Liver (tissue), 8 donors: ENCODE measurements at regions not wholly inside any gene's neighbourhood (a gene's known extent, or its start where the extent isn't known, plus 50 kb on each side); places are given as distances from the start of the nearest gene placed in this dataset.

Experiments used
- DNase-seq: peaks from one replicate; pipeline ENCODE4 v3.0.0-alpha.2; 2017; ENCODE audit warnings: low spot score
- H3K27ac ChIP-seq, 2 donors: one replicate each; pipeline ENCODE4 v1.7.0; 2013; ENCODE audit warnings: inconsistent platforms in 2 of 2, low read length in 2 of 2, control low read depth in 1 of 2, low read depth in 1 of 2, mild to moderate bottlenecking in 1 of 2
- H3K27me3 ChIP-seq, 4 donors: one replicate each; pipeline versions ENCODE4 v1.6.1 to v1.7.0; 2013; ENCODE audit warnings: low read length in 3 of 4, inconsistent platforms in 1 of 4, mild to moderate bottlenecking in 1 of 4, moderate library complexity in 1 of 4; ENCODE audit not compliant: control insufficient read depth in 4 of 4, insufficient read depth in 4 of 4
- H3K36me3 ChIP-seq, 4 donors: one replicate each; pipeline versions ENCODE4 v1.6.1 to v1.7.0; 2013; ENCODE audit warnings: low read length in 3 of 4, mild to moderate bottlenecking in 3 of 4, low read depth in 1 of 4, moderate library complexity in 1 of 4; ENCODE audit not compliant: control insufficient read depth in 4 of 4, insufficient read depth in 3 of 4
- H3K4me1 ChIP-seq, 4 donors: one replicate each; pipeline versions ENCODE4 v1.6.1 to v1.7.0; 2013; ENCODE audit warnings: low read length in 3 of 4, mild to moderate bottlenecking in 3 of 4, moderate library complexity in 1 of 4; ENCODE audit not compliant: control insufficient read depth in 4 of 4, insufficient read depth in 4 of 4
- H3K4me3 ChIP-seq, 3 donors: one replicate each; pipeline versions ENCODE4 v1.6.1 to v1.7.0; 2013; ENCODE audit warnings: low read length in 3 of 3, control low read depth in 1 of 3, low read depth in 1 of 3, mild to moderate bottlenecking in 1 of 3
- H3K9ac ChIP-seq, 2 donors: one replicate each; pipeline ENCODE4 v1.7.0; 2013; ENCODE audit warnings: low read length in 2 of 2, mild to moderate bottlenecking in 2 of 2, moderate library complexity in 2 of 2, control low read depth in 1 of 2, low read depth in 1 of 2
- H3K9me3 ChIP-seq, 4 donors: one replicate each; pipeline versions ENCODE4 v1.6.1 to v1.7.0; 2013; ENCODE audit warnings: low read length in 3 of 4; ENCODE audit not compliant: control insufficient read depth in 4 of 4
- EGR1 ChIP-seq, 2 donors: IDR thresholded peaks; 2 replicates each; pipeline ENCODE4 v1.6.1; 2016 to 2018; ENCODE audit warnings: antibody characterized with exemption in 2 of 2, low read depth in 2 of 2
- FOXA1 ChIP-seq: IDR thresholded peaks from 2 replicates; pipeline ENCODE4 v1.6.1; 2016; ENCODE audit warnings: antibody characterized with exemption
- FOXA2 ChIP-seq: IDR thresholded peaks from 2 replicates; pipeline ENCODE4 v1.6.1; 2016; ENCODE audit warnings: antibody characterized with exemption
- GABPA ChIP-seq, 2 donors: IDR thresholded peaks in 1 of 2; conservative IDR thresholded peaks in 1 of 2; 2 replicates each; pipeline ENCODE4 v1.6.1; 2016; ENCODE audit warnings: antibody characterized with exemption in 2 of 2, mild to moderate bottlenecking in 1 of 2, moderate library complexity in 1 of 2
- HNF4G ChIP-seq: IDR thresholded peaks from 2 replicates; pipeline ENCODE4 v1.6.1; 2016; ENCODE audit warnings: antibody characterized with exemption
- JUND ChIP-seq, 2 donors: IDR thresholded peaks; 2 replicates each; pipeline ENCODE4 v1.6.1; 2016; ENCODE audit warnings: antibody characterized with exemption in 2 of 2
- MAX ChIP-seq: IDR thresholded peaks from 2 replicates; pipeline ENCODE4 v1.6.1; 2016; ENCODE audit warnings: antibody characterized with exemption
- RAD21 ChIP-seq, 2 donors: IDR thresholded peaks; 2 replicates each; pipeline ENCODE4 v1.6.1; 2016; ENCODE audit warnings: antibody characterized with exemption in 2 of 2, mild to moderate bottlenecking in 2 of 2
- REST ChIP-seq: IDR thresholded peaks from 2 replicates; pipeline ENCODE4 v1.6.1; 2016; ENCODE audit warnings: antibody characterized with exemption, mild to moderate bottlenecking
- WGBS: extraction: QIAGEN DNeasy Blood & Tissue Kit; methylation state at CpG from one replicate; pipeline ENCODE4 v1.1.7; 2013; 5-methylcytosine and 5-hydroxymethylcytosine counted together
- TF ChIP-seq, protein P1 (sequence below): fragments of 150-350 bp; IDR thresholded peaks from 2 replicates; pipeline ENCODE4 v1.5.1; 2017; ENCODE audit warnings: improper control_type of control experiment, low read depth, low read length; ENCODE audit not compliant: missing input control
- TF ChIP-seq, protein P2 (sequence below): IDR thresholded peaks from 2 replicates; pipeline ENCODE4 v1.6.1; 2016; ENCODE audit warnings: antibody characterized with exemption
- donor health status: healthy.
- donor health status: healthy.
- donor health status: healthy.
- donor health status: healthy.
- donor health status: healthy.

DNA sequence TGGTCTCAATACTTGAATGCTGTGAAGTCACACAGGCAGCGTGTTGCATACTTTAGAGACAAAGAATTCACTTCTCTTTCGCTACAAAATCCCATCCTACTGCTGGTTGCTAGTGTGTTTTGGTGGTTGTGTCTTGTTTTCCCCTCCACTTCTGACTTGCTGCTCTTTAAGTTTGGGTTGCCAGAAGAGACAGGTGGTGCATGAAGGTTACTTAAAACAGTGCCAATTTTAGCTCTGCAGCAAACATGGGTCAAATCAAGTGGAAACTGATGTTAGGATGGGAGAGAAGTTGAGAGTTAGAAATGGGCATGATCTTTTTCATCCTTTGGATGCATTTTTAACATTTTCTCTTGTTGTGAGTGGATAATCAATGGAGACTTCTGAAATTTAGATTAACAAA lies 136.2 kb upstream of the KCNH7 start (continued):
- TF ChIP-seq, protein P1, sequence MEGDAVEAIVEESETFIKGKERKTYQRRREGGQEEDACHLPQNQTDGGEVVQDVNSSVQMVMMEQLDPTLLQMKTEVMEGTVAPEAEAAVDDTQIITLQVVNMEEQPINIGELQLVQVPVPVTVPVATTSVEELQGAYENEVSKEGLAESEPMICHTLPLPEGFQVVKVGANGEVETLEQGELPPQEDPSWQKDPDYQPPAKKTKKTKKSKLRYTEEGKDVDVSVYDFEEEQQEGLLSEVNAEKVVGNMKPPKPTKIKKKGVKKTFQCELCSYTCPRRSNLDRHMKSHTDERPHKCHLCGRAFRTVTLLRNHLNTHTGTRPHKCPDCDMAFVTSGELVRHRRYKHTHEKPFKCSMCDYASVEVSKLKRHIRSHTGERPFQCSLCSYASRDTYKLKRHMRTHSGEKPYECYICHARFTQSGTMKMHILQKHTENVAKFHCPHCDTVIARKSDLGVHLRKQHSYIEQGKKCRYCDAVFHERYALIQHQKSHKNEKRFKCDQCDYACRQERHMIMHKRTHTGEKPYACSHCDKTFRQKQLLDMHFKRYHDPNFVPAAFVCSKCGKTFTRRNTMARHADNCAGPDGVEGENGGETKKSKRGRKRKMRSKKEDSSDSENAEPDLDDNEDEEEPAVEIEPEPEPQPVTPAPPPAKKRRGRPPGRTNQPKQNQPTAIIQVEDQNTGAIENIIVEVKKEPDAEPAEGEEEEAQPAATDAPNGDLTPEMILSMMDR = no peak
- TF ChIP-seq HNF4G = no peak

- H3K36me3 ChIP-seq = no peaks in the 10 kb centered on the region
- TF ChIP-seq FOXA2 (no peak), JUND (IDR thresholded peaks at IDR 0.05) (no peak), MAX (no peak), GABPA (IDR thresholded peaks at IDR 0.05 in 1 of 2, conservative IDR thresholded peaks at IDR 0.05 in 1 of 2) (no peak), EGR1 (IDR thresholded peaks at IDR 0.05; ENCODE audit: low read depth in 2 of 2) (no peak), RAD21 (IDR thresholded peaks at IDR 0.05) (no peak)
- TF ChIP-seq, protein P2, sequence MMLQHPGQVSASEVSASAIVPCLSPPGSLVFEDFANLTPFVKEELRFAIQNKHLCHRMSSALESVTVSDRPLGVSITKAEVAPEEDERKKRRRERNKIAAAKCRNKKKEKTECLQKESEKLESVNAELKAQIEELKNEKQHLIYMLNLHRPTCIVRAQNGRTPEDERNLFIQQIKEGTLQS = no peak
- TF ChIP-seq, protein P1 = no peak
- H3K27me3 ChIP-seq = no peaks in the 10 kb centered on the region
- no peaks in the 10 kb centered on the region for H3K4me1 ChIP-seq
- no peak overlapping the region for H3K27ac ChIP-seq
- no peaks in the 10 kb centered on the region for H3K9me3 ChIP-seq
- H3K9ac ChIP-seq = no peak overlapping the region
- no peak overlapping the region for H3K4me3 ChIP-seq
- 89% methylated on average over 1 of the region's 1 CpG for WGBS
- DNase-seq = no peak
Measured at GRCh38 chr2:162972383-162972782, 133.8 kb upstream of the KCNH7 start.

GRCh38 chr2:162968306-162968705 lies 129.7 kb upstream of the KCNH7 start:
- no peaks in the 10 kb centered on the region for H3K27me3 ChIP-seq
- H3K4me3 ChIP-seq = no peak overlapping the region
- no peaks in the 10 kb centered on the region for H3K36me3 ChIP-seq
- H3K4me1 ChIP-seq = no peaks in the 10 kb centered on the region
- H3K27ac ChIP-seq = no peak overlapping the region
- WGBS = 0% methylated on average over 1 of the region's 1 CpG
- DNase-seq = no peak
- H3K9ac ChIP-seq = no peak overlapping the region
- TF ChIP-seq FOXA1 = no peak
- no peak for TF ChIP-seq GABPA (IDR thresholded peaks at IDR 0.05 in 1 of 2, conservative IDR thresholded peaks at IDR 0.05 in 1 of 2)
- TF ChIP-seq, protein P1 = no peak
- TF ChIP-seq RAD21 (IDR thresholded peaks at IDR 0.05) = no peak
- TF ChIP-seq, protein P2 = no peak
- TF ChIP-seq REST = no peak
- TF ChIP-seq HNF4G = no peak
- H3K9me3 ChIP-seq = no peaks in the 10 kb centered on the region
